Fibroblast of gingiva (primary cell): ENCODE measurements at regions not wholly inside any gene's neighbourhood (a gene's known extent, or its start where the extent isn't known, plus 50 kb on each side); places are given as distances from the start of the nearest gene placed in this dataset.
"Not testable (repeated sequence)": the region's sequence is repeated elsewhere in the genome, so short reads cannot be mapped to it uniquely, and the experiment has no call there.

Source experiments
- DNase-seq: peaks from one replicate; pipeline ENCODE4 v3.0.0-alpha.2; 2011; ENCODE audit warnings: low read depth

- peak; percentile 80 for DNase-seq
Measured at GRCh38 chr11:13135385-13136271, 126.5 kb downstream of the RASSF10 start.

DNA sequence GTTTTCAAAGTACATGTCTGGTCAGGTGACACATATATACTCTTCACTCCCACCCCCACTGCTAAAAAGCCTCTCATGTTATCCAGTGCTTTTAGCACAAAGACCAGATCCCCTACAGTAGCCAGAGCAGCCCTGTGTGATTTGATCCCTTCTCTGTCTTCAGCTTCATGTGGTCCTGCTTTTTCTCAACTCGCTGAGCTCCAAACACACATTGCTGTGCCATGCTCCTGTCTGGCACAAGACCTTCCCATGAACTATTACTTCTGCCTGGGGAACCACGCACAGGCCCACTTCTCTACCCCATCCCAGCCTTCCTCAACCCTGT, 127.1 kb downstream of the RASSF10 start:
- no peak for DNase-seq

DNA sequence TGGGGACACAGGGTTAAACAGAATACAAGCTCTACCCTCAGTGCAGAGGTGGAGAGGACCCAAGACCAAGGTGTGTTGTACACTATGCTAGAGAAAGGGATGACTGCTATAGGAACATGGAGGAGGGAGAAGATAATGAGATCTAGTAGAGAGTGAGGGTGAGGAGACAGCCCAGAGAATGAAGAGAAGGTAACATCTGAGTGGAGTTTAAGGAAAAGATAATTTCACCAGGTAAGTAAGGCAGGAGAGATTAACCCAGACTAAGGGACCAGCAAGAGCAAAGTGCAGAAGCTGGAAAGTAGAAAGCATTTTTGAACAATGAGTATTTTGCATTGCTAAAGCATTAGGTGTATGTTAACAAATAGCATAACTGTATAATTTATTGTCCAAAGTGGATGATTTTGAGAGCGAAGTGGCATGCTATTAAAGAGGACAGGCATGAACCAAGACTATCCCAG, 128.8 kb downstream of the RASSF10 start:
- DNase-seq = no peak

DNA sequence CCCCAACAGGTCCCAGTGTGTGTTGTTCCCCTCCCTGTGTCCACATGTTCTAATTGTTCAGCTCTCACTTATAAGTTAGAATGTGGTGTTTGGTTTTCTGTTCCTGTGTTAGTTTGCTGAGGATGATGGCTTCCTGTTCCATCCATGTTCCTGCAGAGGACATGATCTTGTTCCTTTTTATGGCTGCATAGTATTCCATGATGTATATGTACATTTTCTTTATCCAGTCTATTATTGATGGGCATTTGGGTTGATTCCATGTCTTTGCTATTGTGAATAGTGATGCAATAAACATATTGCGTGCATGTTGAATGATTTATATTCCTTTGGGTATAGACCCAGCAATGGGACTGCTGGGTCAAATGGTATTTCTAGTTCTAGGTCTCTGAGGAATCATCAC, 130.0 kb downstream of the RASSF10 start:
- DNase-seq = not testable (repeated sequence)

DNA sequence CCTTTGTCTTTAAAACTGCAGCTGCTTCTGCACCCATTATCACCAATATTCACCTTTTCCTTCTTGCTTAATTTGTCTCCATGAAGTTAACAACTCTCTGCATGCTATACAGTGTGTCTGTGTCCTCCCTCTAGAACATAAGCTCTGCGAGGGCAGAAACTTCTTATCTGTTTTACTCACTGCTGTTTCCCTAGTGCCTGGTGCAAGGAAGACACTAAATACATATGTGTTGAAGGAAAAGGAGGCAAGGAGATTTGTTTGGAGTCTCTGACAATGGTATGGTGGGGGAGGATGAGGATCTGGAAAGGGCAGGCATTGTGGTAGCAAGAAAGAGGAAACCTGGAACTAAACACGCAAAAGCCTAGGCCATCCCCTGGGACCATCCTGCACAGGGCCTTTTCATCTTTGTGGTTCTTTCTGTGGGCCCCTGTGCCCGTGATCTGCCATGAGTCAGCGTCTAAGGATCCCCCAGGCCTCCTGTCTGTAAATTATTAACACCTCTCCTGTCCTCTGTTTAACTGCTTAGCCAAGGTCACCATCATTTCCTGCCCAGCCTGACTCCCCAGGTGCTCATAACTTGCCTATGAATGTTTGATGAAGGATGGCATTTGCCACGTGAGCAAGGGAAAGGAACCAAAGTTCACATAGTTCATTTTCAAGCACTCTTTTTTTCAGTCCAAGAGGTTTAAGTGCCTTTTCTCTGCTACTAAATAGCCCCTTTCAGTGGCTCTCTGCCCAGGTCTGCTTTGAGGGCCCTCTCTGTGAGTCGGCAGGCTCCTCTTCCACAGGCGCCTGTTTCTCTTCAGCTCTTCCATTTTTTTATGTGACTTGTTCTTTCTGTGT, 131.1 kb downstream of the RASSF10 start:
- no peak for DNase-seq

GRCh38 chr11:13140873-13141655, 131.9 kb downstream of the RASSF10 start:
- DNase-seq = no peak

DNA sequence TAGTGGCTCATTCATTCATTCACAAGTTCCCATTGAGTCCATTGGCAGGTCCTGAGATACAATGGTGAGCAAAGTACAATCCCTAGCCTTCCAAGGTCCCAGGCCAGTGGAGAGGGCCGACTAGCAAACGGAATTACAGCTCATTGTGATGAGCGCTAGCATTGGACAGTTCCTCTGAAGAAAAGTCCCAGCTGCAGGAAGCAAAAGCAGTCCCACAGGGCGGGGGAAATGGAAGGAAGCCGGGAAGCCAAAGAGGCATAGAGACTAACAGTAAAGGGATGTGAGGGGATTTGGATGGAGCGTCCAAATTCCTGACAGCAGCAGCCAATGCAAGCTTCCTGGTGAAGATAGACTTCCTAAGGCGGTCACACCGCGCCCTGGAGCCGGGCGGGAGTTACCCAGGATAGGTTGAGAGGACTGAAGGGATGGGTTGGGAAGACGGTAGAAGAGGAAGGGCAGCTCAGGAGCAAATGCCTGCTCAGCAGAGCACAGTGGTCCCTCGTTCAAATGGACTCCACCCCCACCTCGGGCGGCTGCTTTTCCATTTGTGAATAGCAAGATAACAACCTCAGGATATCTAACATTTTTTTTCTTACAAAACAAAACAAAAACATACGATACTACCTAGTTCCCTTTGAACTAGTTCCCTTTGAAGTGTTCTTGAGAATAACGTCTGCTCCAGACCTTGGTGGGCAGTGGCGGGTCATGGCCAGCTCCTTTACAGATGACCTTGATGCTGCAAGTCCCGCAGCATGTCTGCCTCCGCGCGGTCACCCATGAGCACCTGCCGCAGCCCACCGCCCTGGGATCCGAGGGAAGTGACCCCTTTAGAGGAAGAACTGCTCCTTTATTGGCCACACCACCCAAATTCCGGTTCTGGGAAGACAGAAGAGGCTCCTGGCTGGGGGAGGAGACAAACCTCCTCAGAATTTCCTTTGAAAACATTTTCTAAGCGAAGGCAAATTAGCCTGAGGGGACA, 132.9 kb downstream of the RASSF10 start:
- no peak for DNase-seq

- no peak for DNase-seq
Measured at GRCh38 chr11:13143486-13144297, 133.9 kb upstream of the BMAL1 start.

GRCh38 chr11:13145461-13145860, 132.1 kb upstream of the BMAL1 start:
- DNase-seq = no peak

- no peak for DNase-seq
Measured at GRCh38 chr11:13149991-13150390, 127.6 kb upstream of the BMAL1 start.

DNA sequence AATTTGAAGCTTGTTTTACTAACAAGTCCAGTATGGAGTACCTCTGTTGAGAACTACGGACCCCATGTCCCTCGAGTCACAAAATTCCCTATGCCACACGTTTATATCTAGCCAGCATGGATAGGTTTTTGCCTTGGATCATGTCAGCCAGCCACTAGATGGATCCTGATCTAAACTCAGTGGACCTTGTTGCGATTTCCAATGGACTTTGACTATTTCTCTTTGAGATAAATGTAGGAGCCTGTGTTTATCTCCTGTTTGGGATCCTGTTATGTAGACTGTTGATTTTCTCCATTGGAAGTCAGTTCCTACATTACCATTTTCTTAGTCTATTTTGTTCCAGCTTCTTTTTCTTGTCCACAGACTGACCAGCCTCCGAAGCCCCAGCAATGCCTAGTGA, 127.1 kb upstream of the BMAL1 start:
- DNase-seq = no peak

GRCh38 chr11:13152264-13152663, 125.3 kb upstream of the BMAL1 start:
- no peak for DNase-seq

DNA sequence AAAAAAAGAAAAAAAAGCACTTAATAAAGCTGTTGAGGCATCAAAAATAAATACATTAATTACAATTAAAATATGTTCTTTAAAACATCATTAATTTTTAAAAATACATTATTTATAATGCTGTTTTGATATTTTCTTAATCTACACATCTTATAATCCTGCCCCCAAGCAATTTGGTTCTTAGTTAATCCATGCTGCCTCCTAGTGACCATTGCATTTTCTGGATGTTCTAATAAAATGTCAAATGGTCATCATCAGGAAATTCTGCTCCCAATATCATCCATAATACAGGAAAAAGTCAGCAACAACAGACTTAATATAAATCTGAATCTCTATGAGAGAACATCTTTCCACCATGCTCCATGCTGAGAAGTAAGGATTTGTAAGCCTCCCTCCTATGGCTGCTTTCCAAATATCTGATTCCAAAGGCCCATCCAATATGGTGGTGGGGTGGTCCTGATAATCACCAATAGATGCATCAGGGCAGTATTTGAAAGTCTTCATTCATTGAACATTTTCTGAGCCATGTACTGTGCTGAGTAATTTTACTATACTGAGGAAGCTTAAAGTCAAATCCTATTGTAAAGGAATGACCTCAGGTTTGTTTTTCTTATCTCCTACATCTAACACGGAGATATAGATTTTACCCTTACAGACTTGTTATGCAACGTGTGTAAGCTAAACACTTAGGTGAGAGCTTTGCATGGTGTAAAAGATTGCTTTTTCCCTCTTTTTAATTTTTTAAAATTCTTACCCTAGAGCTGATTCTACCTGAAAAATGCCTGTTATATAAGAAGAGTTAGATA, 124.7 kb upstream of the BMAL1 start:
- peak; percentile 20 for DNase-seq

DNA sequence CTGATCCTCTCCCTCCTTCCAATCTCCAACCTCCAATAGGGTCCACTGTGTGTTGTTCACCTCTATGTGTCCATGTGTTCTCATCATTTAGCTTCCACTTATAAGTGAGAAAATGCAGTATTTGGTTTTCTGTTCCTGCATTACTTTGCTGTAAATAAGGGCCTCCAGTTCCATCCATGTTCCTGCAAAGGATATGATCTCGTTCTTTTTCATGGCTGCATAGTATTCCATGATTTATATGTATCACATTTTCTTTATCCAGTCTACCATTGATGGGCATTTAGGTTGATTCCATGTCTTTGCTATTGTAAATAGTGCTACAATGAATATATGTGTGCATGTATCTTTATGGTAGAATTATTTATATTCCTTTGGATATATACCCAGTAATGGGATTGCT, 123.2 kb upstream of the BMAL1 start:
- DNase-seq = not testable (repeated sequence)

DNA sequence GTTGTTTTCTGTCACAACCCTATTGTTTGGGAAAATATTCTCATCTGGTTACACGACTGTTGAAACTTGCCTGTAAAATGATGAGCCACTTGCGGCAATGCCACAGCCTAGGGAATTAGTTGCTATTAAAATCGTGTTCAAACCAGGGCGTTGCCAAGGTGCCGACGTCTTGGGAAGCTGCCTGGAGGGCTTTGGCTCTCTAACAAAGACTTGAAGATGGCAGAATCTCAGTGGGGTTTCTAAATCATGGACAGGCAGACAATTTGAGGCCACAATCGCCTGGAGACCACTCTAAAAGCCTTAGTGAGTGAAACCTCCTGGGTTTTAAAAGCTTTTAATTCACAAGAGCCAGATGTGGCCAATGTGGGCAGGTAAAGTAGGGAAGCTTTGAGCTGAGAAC, 117.2 kb upstream of the BMAL1 start:
- DNase-seq = no peak

GRCh38 chr11:13160806-13161205, 116.8 kb upstream of the BMAL1 start:
- no peak for DNase-seq

GRCh38 chr11:13163158-13163557, 114.4 kb upstream of the BMAL1 start:
- no peak for DNase-seq

GRCh38 chr11:13166036-13166435, 111.6 kb upstream of the BMAL1 start:
- no peak for DNase-seq

GRCh38 chr11:13168271-13168670, 109.3 kb upstream of the BMAL1 start:
- no peak for DNase-seq
